C4-2B (cell line): ENCODE measurements at regions not wholly inside any gene's neighbourhood (a gene's known extent, or its start where the extent isn't known, plus 50 kb on each side); places are given as distances from the start of the nearest gene placed in this dataset.

Experiments
- CTCF ChIP-seq: fragments of 450-650 bp; conservative IDR thresholded peaks from 2 replicates; pipeline ENCODE4 v1.5.1; 2017; ENCODE audit warnings: mild to moderate bottlenecking
- ZFX ChIP-seq: fragments of 450-650 bp; IDR thresholded peaks from 2 replicates; pipeline ENCODE4 v1.6.1; 2017

GRCh38 chr13:109957875-109958274 lies 171.5 kb upstream of the IRS2 start:
- TF ChIP-seq CTCF (no peak), ZFX (no peak)
